NCI-H2081 (cell line): ENCODE measurements at regions not wholly inside any gene's neighbourhood (a gene's known extent, or its start where the extent isn't known, plus 50 kb on each side); places are given as distances from the start of the nearest gene placed in this dataset.

Experiments
- DNase-seq, 2 experiments: peaks; one replicate each; lab custom pipeline; 2025; lab: John Stamatoyannopoulos, UW

GRCh38 chr3:16113704-16114103 lies 60.8 kb upstream of the GALNT15 start:
- DNase-seq: no peak

- DNase-seq: no peak
Measured at GRCh38 chr3:16114429-16114828, 60.1 kb upstream of the GALNT15 start.

- DNase-seq: no peak
Measured at GRCh38 chr3:16114930-16115329, 59.5 kb upstream of the GALNT15 start.

GRCh38 chr3:16118396-16118795 lies 56.1 kb upstream of the GALNT15 start:
- DNase-seq: no peak

GRCh38 chr3:16119887-16120286 lies 54.6 kb upstream of the GALNT15 start:
- no peak for DNase-seq

- DNase-seq: no peak
Measured at GRCh38 chr3:16121391-16121790, 53.1 kb upstream of the GALNT15 start.

- DNase-seq: no peak
Measured at GRCh38 chr3:16122155-16122554, 52.3 kb upstream of the GALNT15 start.

GRCh38 chr3:16122661-16123060 lies 51.8 kb upstream of the GALNT15 start:
- no peak for DNase-seq

GRCh38 chr3:16124636-16125035 lies 49.8 kb upstream of the GALNT15 start:
- DNase-seq: no peak
